Panc1 (cell line): ENCODE measurements at regions not wholly inside any gene's neighbourhood (a gene's known extent, or its start where the extent isn't known, plus 50 kb on each side); places are given as distances from the start of the nearest gene placed in this dataset.

Experiments
- ATAC-seq: fragments of 200-7000 bp; cut with Tn5 transposase; 2 replicates; pipeline ENCODE4 v1.9.1; 2020; ENCODE audit warnings: mild to moderate bottlenecking, moderate library complexity
- BruUV-seq: library from RNA; stranded (reverse); fragments of 400-500 nt; replicated peaks from 2 replicates; lab custom pipeline; 2021; lab: Mats Ljungman, UMichigan
- CTCF ChIA-PET: fragments of 300-600 bp; sonication (Branson Sonifier 250); formaldehyde crosslinking; loops from one replicate; lab custom pipeline; 2022; ENCODE audit warnings: antibody characterized with exemption; lab: Charles Lee
- POLR2A ChIA-PET: fragments of 300-600 bp; sonication (Branson Sonifier 250); formaldehyde crosslinking; loops from one replicate; lab custom pipeline; 2022; ENCODE audit warnings: antibody characterized with exemption; lab: Charles Lee
- DNase-seq: peaks from one replicate; pipeline ENCODE4 v3.0.0-alpha.2; 2010; ENCODE audit warnings: low read depth, low spot score
- H3K27ac ChIP-seq: 2 replicates; pipeline ENCODE4 v1.5.1; 2011; ENCODE audit warnings: mild to moderate bottlenecking, low read length, inconsistent platforms
- H3K27me3 ChIP-seq: fragments of 200-500 bp; sonication (Bioruptor generic); 2 replicates; pipeline ENCODE4 v1.6.0; 2014; ENCODE audit warnings: low read length, inconsistent platforms; ENCODE audit not compliant: control insufficient read depth, insufficient read depth
- H3K36me3 ChIP-seq: fragments of 200-500 bp; sonication (Bioruptor generic); 2 replicates; pipeline ENCODE4 v1.5.1; 2014; ENCODE audit warnings: inconsistent platforms, mild to moderate bottlenecking, low read length, moderate library complexity; ENCODE audit not compliant: control insufficient read depth, insufficient read depth
- H3K4me1 ChIP-seq: 2 replicates; pipeline ENCODE4 v1.5.1; 2011; ENCODE audit warnings: inconsistent platforms, mild to moderate bottlenecking, low read length, moderate library complexity; ENCODE audit not compliant: control insufficient read depth, insufficient read depth
- H3K4me3 ChIP-seq, 2 experiments: 2 replicates each; pipeline ENCODE4 v1.5.1; 2011 to 2012; ENCODE audit warnings: low read depth in 2 of 2, low read length in 2 of 2, mild to moderate bottlenecking in 2 of 2, inconsistent platforms in 1 of 2, moderate library complexity in 1 of 2
- H3K9me3 ChIP-seq: fragments of 200-500 bp; sonication (Bioruptor generic); 2 replicates; pipeline ENCODE4 v1.5.1; 2014; ENCODE audit warnings: low read depth, mild to moderate bottlenecking, inconsistent platforms, low read length, moderate library complexity; ENCODE audit not compliant: control insufficient read depth, insufficient read depth
- POLR2AphosphoS5 ChIP-seq: IDR thresholded peaks from 2 replicates; pipeline ENCODE4 v1.6.1; 2012; ENCODE audit warnings: mild to moderate bottlenecking, low read depth, low read length, moderate library complexity
- REST ChIP-seq, 2 experiments: IDR thresholded peaks; 2 replicates each; pipeline ENCODE4 v1.6.1; 2011 to 2012; ENCODE audit warnings: low read depth in 2 of 2, control low read depth in 1 of 2, low read length in 1 of 2, mild to moderate bottlenecking in 1 of 2, moderate library complexity in 1 of 2; ENCODE audit not compliant: insufficient read depth in 1 of 2
- SIN3A ChIP-seq: IDR thresholded peaks from 2 replicates; pipeline ENCODE4 v1.6.1; 2012; ENCODE audit warnings: low read depth, mild to moderate bottlenecking, low read length, moderate library complexity, borderline replicate concordance; ENCODE audit not compliant: insufficient read depth
- TCF7L2 ChIP-seq: IDR thresholded peaks from 2 replicates; pipeline ENCODE4 v1.6.1; 2011; ENCODE audit warnings: mild to moderate bottlenecking, low read depth, low read length, inconsistent platforms
- in situ Hi-C: cut with HindIII; loops from 2 replicates; pipeline ENCODE4 v1.10.0; 2016; ENCODE audit warnings: low sequenced_read_pairs, low pct_unique_long_range_greater_than_20kb
- intact Hi-C: fragments of 100-400 bp; cut with micrococcal nuclease; formaldehyde crosslinking; loops from one replicate; pipeline ENCODE4 v1.10.0; 2022; ENCODE audit not compliant: unreplicated experiment
- TF ChIP-seq, protein P1 (sequence below): fragments of 450-650 bp; IDR thresholded peaks from 2 replicates; pipeline ENCODE4 v1.5.1; 2017; ENCODE audit warnings: mild to moderate bottlenecking

DNA sequence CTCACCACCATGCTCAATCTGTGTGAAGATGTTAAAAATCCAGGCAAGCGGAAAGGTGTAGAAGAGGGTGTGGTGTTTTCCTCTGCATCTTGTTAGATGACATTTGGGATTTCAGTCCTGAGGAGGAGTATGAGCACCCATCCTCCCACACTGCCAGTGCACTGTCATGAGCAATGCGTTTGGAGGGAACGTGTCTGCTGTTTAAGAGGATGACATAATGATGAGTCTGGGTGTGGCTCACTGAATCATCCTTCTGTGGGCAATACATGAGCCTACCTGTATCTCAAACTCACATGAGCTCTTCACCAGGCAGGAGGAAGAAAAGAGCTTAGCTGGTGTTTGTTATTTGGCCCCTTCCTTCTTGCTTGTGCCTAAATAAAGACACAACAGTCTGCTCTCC is 67.9 kb upstream of the ARX start:
- Histone ChIP-seq H3K27ac (no peak overlapping the region), H3K9me3 (no peaks in the 10 kb centered on the region), H3K27me3 (no peaks in the 10 kb centered on the region), H3K36me3 (no peaks in the 10 kb centered on the region), H3K4me3 (no peak overlapping the region), H3K4me1 (no peaks in the 10 kb centered on the region)
- BruUV-seq = no TSS peak
- ChIA-PET POLR2A (no interaction called here), CTCF (no interaction called here)
- TF ChIP-seq TCF7L2 = no peak
- TF ChIP-seq, protein P1, sequence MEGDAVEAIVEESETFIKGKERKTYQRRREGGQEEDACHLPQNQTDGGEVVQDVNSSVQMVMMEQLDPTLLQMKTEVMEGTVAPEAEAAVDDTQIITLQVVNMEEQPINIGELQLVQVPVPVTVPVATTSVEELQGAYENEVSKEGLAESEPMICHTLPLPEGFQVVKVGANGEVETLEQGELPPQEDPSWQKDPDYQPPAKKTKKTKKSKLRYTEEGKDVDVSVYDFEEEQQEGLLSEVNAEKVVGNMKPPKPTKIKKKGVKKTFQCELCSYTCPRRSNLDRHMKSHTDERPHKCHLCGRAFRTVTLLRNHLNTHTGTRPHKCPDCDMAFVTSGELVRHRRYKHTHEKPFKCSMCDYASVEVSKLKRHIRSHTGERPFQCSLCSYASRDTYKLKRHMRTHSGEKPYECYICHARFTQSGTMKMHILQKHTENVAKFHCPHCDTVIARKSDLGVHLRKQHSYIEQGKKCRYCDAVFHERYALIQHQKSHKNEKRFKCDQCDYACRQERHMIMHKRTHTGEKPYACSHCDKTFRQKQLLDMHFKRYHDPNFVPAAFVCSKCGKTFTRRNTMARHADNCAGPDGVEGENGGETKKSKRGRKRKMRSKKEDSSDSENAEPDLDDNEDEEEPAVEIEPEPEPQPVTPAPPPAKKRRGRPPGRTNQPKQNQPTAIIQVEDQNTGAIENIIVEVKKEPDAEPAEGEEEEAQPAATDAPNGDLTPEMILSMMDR = no peak
- no peak for TF ChIP-seq POLR2AphosphoS5
- TF ChIP-seq REST (IDR thresholded peaks at IDR 0.05; ENCODE audit: insufficient read depth in 1 of 2, low read depth in 2 of 2, low read length in 1 of 2) = no peak
- no peak for TF ChIP-seq SIN3A
- ATAC-seq (no peak), DNase-seq (no peak)
- in situ Hi-C loops = no loop called here
- intact Hi-C loops = no loop called here

DNA sequence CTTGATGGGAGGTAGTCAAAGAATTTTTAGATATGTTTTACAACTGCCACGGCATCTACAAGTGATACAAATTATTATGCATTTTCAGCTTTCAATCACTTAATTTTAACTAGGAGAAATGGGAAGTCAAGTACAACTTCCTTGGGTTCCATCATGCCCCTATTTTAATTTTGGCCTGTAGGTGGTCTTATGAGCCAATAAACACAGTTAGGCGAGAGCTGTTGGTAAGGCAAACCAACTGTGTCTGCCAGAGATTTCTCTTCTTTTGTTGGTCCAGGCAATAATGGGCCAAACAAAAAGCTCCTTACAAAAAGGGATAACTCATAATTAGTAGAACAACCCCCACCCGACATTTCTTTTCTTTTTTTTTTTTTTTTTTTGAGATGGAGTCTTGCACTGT is 63.3 kb upstream of the ARX start:
- Histone ChIP-seq H3K36me3 (no peaks in the 10 kb centered on the region), H3K27ac (no peak overlapping the region), H3K27me3 (no peaks in the 10 kb centered on the region), H3K9me3 (no peaks in the 10 kb centered on the region), H3K4me3 (no peak overlapping the region), H3K4me1 (no peaks in the 10 kb centered on the region)
- ChIA-PET POLR2A (no interaction called here), CTCF (interaction anchor here (0.7 kb wide), 1 partner anchor 33 kb away, joined by 6 read pairs; no protein-coding TSS in a partner anchor)
- DNase-seq = no peak
- no TSS peak for BruUV-seq
- intact Hi-C loops (no loop called here), in situ Hi-C loops (no loop called here)
- no peak for ATAC-seq
- TF ChIP-seq, protein P1 = no peak
- no peak for TF ChIP-seq SIN3A
- TF ChIP-seq POLR2AphosphoS5 = no peak
- TF ChIP-seq TCF7L2 = no peak
- TF ChIP-seq REST (IDR thresholded peaks at IDR 0.05; ENCODE audit: insufficient read depth in 1 of 2, low read depth in 2 of 2, low read length in 1 of 2) = no peak
